Caco-2 (cell line): ENCODE measurements at regions not wholly inside any gene's neighbourhood (a gene's known extent, or its start where the extent isn't known, plus 50 kb on each side); places are given as distances from the start of the nearest gene placed in this dataset.
A peak's percentile ranks its signal among the peaks of the same experiment; 100 is the strongest.

Experiments
- BruUV-seq: library from RNA; stranded (reverse); fragments of 400-500 nt; replicated peaks from 2 replicates; lab custom pipeline; 2021; lab: Mats Ljungman, UMichigan
- CTCF ChIA-PET: fragments of 300-600 bp; sonication (Branson Sonifier 250); formaldehyde crosslinking; loops from one replicate; lab custom pipeline; 2022; ENCODE audit warnings: antibody characterized with exemption; lab: Charles Lee
- POLR2A ChIA-PET: fragments of 300-600 bp; sonication (Branson Sonifier 250); formaldehyde crosslinking; loops from one replicate; lab custom pipeline; 2022; ENCODE audit warnings: antibody characterized with exemption; lab: Charles Lee
- DNase-seq, 2 experiments: peaks; one replicate each; pipeline versions ENCODE4 v3.0.0 to v3.0.0-alpha.2; 2020 to 2022
- H3K27me3 ChIP-seq: replicated peaks from 2 replicates; pipeline ENCODE4 v1.6.0; 2011; ENCODE audit warnings: low read length; ENCODE audit not compliant: control insufficient read depth, insufficient read depth
- H3K36me3 ChIP-seq: 2 replicates; pipeline ENCODE4 v1.5.1; 2011; ENCODE audit warnings: low read length; ENCODE audit not compliant: control insufficient read depth, insufficient read depth
- H3K4me1 ChIP-seq: fragments of 250-450 bp; sonication (Bioruptor Pico); 2 replicates; pipeline ENCODE4 v1.5.1; 2020; ENCODE audit warnings: mild to moderate bottlenecking
- H3K4me3 ChIP-seq: 2 replicates; pipeline ENCODE4 v1.5.1; 2011; ENCODE audit warnings: low read depth, mild to moderate bottlenecking, control low read depth, low read length
- H3K9me3 ChIP-seq: fragments of 250-450 bp; sonication (Bioruptor Pico); 2 replicates; pipeline ENCODE4 v1.5.1; 2020; ENCODE audit warnings: mild to moderate bottlenecking, moderate library complexity
- H3K27ac Mint-ChIP-seq: one replicate; pipeline ENCODE4 v1.8.0; 2022; ENCODE audit warnings: mixed read lengths; ENCODE audit not compliant: unreplicated experiment
- H3K27me3 Mint-ChIP-seq: one replicate; pipeline ENCODE4 v1.8.0; 2022; ENCODE audit warnings: mixed read lengths; ENCODE audit not compliant: insufficient read depth, unreplicated experiment
- H3K36me3 Mint-ChIP-seq: one replicate; pipeline ENCODE4 v1.8.0; 2022; ENCODE audit warnings: mild to moderate bottlenecking, mixed read lengths; ENCODE audit not compliant: insufficient read depth, unreplicated experiment
- H3K4me1 Mint-ChIP-seq: one replicate; pipeline ENCODE4 v1.8.0; 2022; ENCODE audit warnings: low read depth, mixed read lengths; ENCODE audit not compliant: unreplicated experiment
- H3K4me3 Mint-ChIP-seq: one replicate; pipeline ENCODE4 v1.8.0; 2022; ENCODE audit warnings: mild to moderate bottlenecking, moderate library complexity, mixed read lengths; ENCODE audit not compliant: unreplicated experiment
- H3K9me3 Mint-ChIP-seq: one replicate; pipeline ENCODE4 v1.8.0; 2022; ENCODE audit warnings: mixed read lengths; ENCODE audit not compliant: unreplicated experiment
- CTCF ChIP-seq, 2 experiments: fragments of 200-600 bp in 1 of 2; IDR thresholded peaks; 1 replicate in 1 of 2; 2 replicates in 1 of 2; pipeline versions ENCODE4 v1.5.1 to v1.8.0; 2011 to 2022; ENCODE audit warnings: antibody characterized with exemption in 1 of 2, control low read depth in 1 of 2, inconsistent platforms in 1 of 2, low read depth in 1 of 2, low read length in 1 of 2, mild to moderate bottlenecking in 1 of 2, moderate library complexity in 1 of 2; ENCODE audit not compliant: insufficient read depth in 1 of 2, severe bottlenecking in 1 of 2, unreplicated experiment in 1 of 2
- intact Hi-C: fragments of 100-400 bp; cut with micrococcal nuclease; formaldehyde crosslinking; loops from one replicate; pipeline ENCODE4 v1.10.0; 2022; ENCODE audit not compliant: unreplicated experiment

DNA sequence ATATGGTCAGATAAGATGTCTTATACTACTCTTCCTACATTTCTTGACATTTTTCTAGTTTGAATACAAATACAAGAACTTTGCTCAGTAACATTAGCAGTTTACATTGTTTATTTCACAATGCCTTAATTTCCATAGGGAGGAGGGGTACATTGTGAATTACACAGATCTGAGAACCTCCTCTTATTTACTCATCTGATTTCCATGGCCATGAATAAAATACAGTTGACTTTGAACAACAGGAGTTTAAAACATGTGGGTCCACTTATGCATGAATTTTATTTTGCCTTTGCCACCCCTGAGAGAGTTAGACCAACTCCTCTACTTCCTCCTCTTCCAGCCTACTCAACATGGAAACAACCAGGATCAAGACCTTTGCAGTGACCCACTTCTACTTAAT is 67.7 kb downstream of the MGST1 start:
- no peak for TF ChIP-seq CTCF (IDR thresholded peaks at IDR 0.05; ENCODE audit: insufficient read depth in 1 of 2, low read depth in 1 of 2, low read length in 1 of 2, severe bottlenecking in 1 of 2, unreplicated experiment in 1 of 2)
- CTCF ChIA-PET: no interaction called here
- no TSS peak for BruUV-seq

DNA sequence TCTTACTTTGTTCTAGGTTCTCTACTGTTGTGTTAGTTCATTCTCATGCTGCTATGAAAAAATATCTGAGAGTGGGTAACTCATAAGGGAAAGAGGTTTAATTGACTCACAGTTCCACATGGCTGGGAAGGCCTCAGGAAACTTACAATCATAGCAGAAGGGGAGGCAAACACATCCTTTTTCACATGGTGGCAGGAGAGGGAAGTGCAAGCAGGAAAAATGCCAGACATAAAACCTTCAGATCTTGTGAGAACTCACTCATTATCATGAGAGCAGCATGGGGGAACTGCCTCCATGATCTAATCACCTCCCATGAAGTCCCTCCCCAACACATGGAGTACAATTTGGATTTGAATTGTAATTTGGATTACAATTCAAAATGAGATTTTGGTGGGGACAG is 69.6 kb downstream of the MGST1 start:
- intact Hi-C loops: no loop called here
- BruUV-seq: no TSS peak
- Mint-ChIP-seq H3K36me3 (no peaks in the 10 kb centered on the region), H3K4me3 (no peak overlapping the region), H3K27ac (no peak overlapping the region), H3K9me3 (no peaks in the 10 kb centered on the region), H3K27me3 (no peaks in the 10 kb centered on the region), H3K4me1 (no peaks in the 10 kb centered on the region)
- H3K4me3 ChIP-seq: no peak overlapping the region
- TF ChIP-seq CTCF (IDR thresholded peaks at IDR 0.05; ENCODE audit: insufficient read depth in 1 of 2, low read depth in 1 of 2, low read length in 1 of 2, severe bottlenecking in 1 of 2, unreplicated experiment in 1 of 2): peak in 1 of 2 experiments; percentile 9
- ChIA-PET CTCF (no interaction called here), POLR2A (no interaction called here)
- no peaks in the 10 kb centered on the region for H3K36me3 ChIP-seq
- DNase-seq: peak in 1 of 2 experiments; percentile 13
- no peaks in the 10 kb centered on the region for H3K4me1 ChIP-seq
- H3K9me3 ChIP-seq: no peaks in the 10 kb centered on the region
- H3K27me3 ChIP-seq: no peaks in the 10 kb centered on the region

More for the DNA sequence above, 67.7 kb downstream of the MGST1 start:
- intact Hi-C loops: no loop called here
- Mint-ChIP-seq H3K4me3 (no peak overlapping the region), H3K27me3 (no peaks in the 10 kb centered on the region), H3K27ac (no peak overlapping the region), H3K4me1 (no peaks in the 10 kb centered on the region), H3K9me3 (no peaks in the 10 kb centered on the region), H3K36me3 (no peaks in the 10 kb centered on the region)
- POLR2A ChIA-PET: no interaction called here
- Histone ChIP-seq H3K36me3 (no peaks in the 10 kb centered on the region), H3K4me3 (no peak overlapping the region), H3K9me3 (no peaks in the 10 kb centered on the region), H3K27me3 (no peaks in the 10 kb centered on the region), H3K4me1 (no peaks in the 10 kb centered on the region)
- DNase-seq: no peak

GRCh38 chr12:16421806-16422205 is 74.4 kb downstream of the MGST1 start:
- Mint-ChIP-seq H3K27ac (no peak overlapping the region), H3K9me3 (no peaks in the 10 kb centered on the region), H3K36me3 (no peaks in the 10 kb centered on the region), H3K27me3 (no peaks in the 10 kb centered on the region), H3K4me3 (no peak overlapping the region), H3K4me1 (no peaks in the 10 kb centered on the region)
- H3K4me1 ChIP-seq: no peaks in the 10 kb centered on the region
- H3K4me3 ChIP-seq: no peak overlapping the region
- no peak for DNase-seq
- intact Hi-C loops: no loop called here
- no peaks in the 10 kb centered on the region for H3K36me3 ChIP-seq
- BruUV-seq: no TSS peak
- H3K27me3 ChIP-seq: no peaks in the 10 kb centered on the region
- TF ChIP-seq CTCF (IDR thresholded peaks at IDR 0.05; ENCODE audit: insufficient read depth in 1 of 2, low read depth in 1 of 2, low read length in 1 of 2, severe bottlenecking in 1 of 2, unreplicated experiment in 1 of 2): no peak
- H3K9me3 ChIP-seq: no peaks in the 10 kb centered on the region
- ChIA-PET CTCF (no interaction called here), POLR2A (no interaction called here)
